Osteoblast (primary cell): ENCODE measurements at regions not wholly inside any gene's neighbourhood (a gene's known extent, or its start where the extent isn't known, plus 50 kb on each side); places are given as distances from the start of the nearest gene placed in this dataset.
A peak's percentile ranks its signal among the peaks of the same experiment; 100 is the strongest.

Experiments used
- DNase-seq: peaks from one replicate; pipeline ENCODE4 v3.0.0; 2011; ENCODE audit warnings: low spot score, mixed read lengths; ENCODE audit not compliant: insufficient read length; ENCODE audit errors: missing footprints
- H2AFZ ChIP-seq: 2 replicates; pipeline ENCODE4 v1.6.0; 2011; ENCODE audit warnings: mild to moderate bottlenecking, low read length
- H3K27ac ChIP-seq: 2 replicates; pipeline ENCODE4 v1.5.1; 2011; ENCODE audit warnings: mild to moderate bottlenecking, low read depth, low read length, moderate library complexity
- H3K27me3 ChIP-seq: 2 replicates; pipeline ENCODE4 v1.6.0; 2012; ENCODE audit warnings: mild to moderate bottlenecking, control low read depth, inconsistent platforms, low read length, moderate library complexity; ENCODE audit not compliant: insufficient read depth
- H3K36me3 ChIP-seq: 2 replicates; pipeline ENCODE4 v1.5.1; 2011; ENCODE audit warnings: mild to moderate bottlenecking, low read length, control low read depth, moderate library complexity; ENCODE audit not compliant: insufficient read depth
- H3K4me1 ChIP-seq: 2 replicates; pipeline ENCODE4 v1.5.1; 2011; ENCODE audit warnings: mild to moderate bottlenecking, low read length, control low read depth, moderate library complexity; ENCODE audit not compliant: insufficient read depth
- H3K4me2 ChIP-seq: 2 replicates; pipeline ENCODE4 v1.6.0; 2011; ENCODE audit warnings: mild to moderate bottlenecking, low read length; ENCODE audit not compliant: insufficient read depth
- H3K4me3 ChIP-seq: fragments of 200-600 bp; sonication (generic); 3 replicates; pipeline ENCODE4 v1.5.1; 2012; ENCODE audit warnings: mild to moderate bottlenecking, low read length, inconsistent platforms; ENCODE audit not compliant: insufficient read depth
- H3K79me2 ChIP-seq: 2 replicates; pipeline ENCODE4 v1.6.0; 2012; ENCODE audit warnings: mild to moderate bottlenecking, low read length, control low read depth, inconsistent platforms; ENCODE audit not compliant: insufficient read depth
- H3K9me3 ChIP-seq: 2 replicates; pipeline ENCODE4 v1.5.1; 2011; ENCODE audit warnings: low read depth, low read length, control low read depth
- H4K20me1 ChIP-seq: 2 replicates; pipeline ENCODE4 v1.6.0; 2012; ENCODE audit warnings: mild to moderate bottlenecking, low read length, control low read depth; ENCODE audit not compliant: insufficient read depth
- CTCF ChIP-seq: IDR thresholded peaks from 2 replicates; pipeline ENCODE4 v1.5.1; 2011; ENCODE audit warnings: mild to moderate bottlenecking, low read depth, low read length, moderate library complexity; ENCODE audit errors: extremely low read depth

GRCh38 chr1:221227872-221228337 lies 348.7 kb downstream of the HLX start:
- H2AFZ ChIP-seq = no peak overlapping the region
- peaks cover 3% of the 10 kb centered on the region for H3K9me3 ChIP-seq
- no peak overlapping the region for H3K27ac ChIP-seq
- no peak for TF ChIP-seq CTCF
- H3K27me3 ChIP-seq = no peaks in the 10 kb centered on the region
- H3K4me3 ChIP-seq = no peak overlapping the region
- DNase-seq = no peak
- H4K20me1 ChIP-seq = no peaks in the 10 kb centered on the region
- H3K36me3 ChIP-seq = no peaks in the 10 kb centered on the region
- no peaks in the 10 kb centered on the region for H3K79me2 ChIP-seq
- H3K4me1 ChIP-seq = no peaks in the 10 kb centered on the region
- no peak overlapping the region for H3K4me2 ChIP-seq

- DNase-seq = peak; percentile 17
- H3K27ac ChIP-seq = no peak overlapping the region
- no peak overlapping the region for H2AFZ ChIP-seq
- no peaks in the 10 kb centered on the region for H3K79me2 ChIP-seq
- TF ChIP-seq CTCF = no peak
- H3K4me3 ChIP-seq = no peak overlapping the region
- H3K4me1 ChIP-seq = no peaks in the 10 kb centered on the region
- H4K20me1 ChIP-seq = no peaks in the 10 kb centered on the region
- no peaks in the 10 kb centered on the region for H3K36me3 ChIP-seq
- H3K4me2 ChIP-seq = no peak overlapping the region
- H3K27me3 ChIP-seq = no peaks in the 10 kb centered on the region
- H3K9me3 ChIP-seq = peaks cover 3% of the 10 kb centered on the region
Observed at GRCh38 chr1:221228594-221228993, 349.4 kb downstream of the HLX start.

- H3K4me1 ChIP-seq = no peaks in the 10 kb centered on the region
- H3K9me3 ChIP-seq = no peaks in the 10 kb centered on the region
- no peak overlapping the region for H3K27ac ChIP-seq
- TF ChIP-seq CTCF = no peak
- H3K36me3 ChIP-seq = no peaks in the 10 kb centered on the region
- H3K79me2 ChIP-seq = no peaks in the 10 kb centered on the region
- no peak overlapping the region for H3K4me3 ChIP-seq
- DNase-seq = peak; percentile 18
- H3K27me3 ChIP-seq = no peaks in the 10 kb centered on the region
- H4K20me1 ChIP-seq = no peaks in the 10 kb centered on the region
- no peak overlapping the region for H3K4me2 ChIP-seq
- no peak overlapping the region for H2AFZ ChIP-seq
Observed at GRCh38 chr1:221230605-221231004, 351.4 kb downstream of the HLX start.

GRCh38 chr1:221234791-221235190 lies 355.5 kb downstream of the HLX start:
- Histone ChIP-seq H4K20me1 (no peaks in the 10 kb centered on the region), H3K27me3 (no peaks in the 10 kb centered on the region), H3K79me2 (no peaks in the 10 kb centered on the region), H3K4me1 (no peaks in the 10 kb centered on the region), H2AFZ (no peak overlapping the region), H3K4me2 (no peak overlapping the region), H3K27ac (no peak overlapping the region), H3K9me3 (no peaks in the 10 kb centered on the region), H3K36me3 (no peaks in the 10 kb centered on the region), H3K4me3 (no peak overlapping the region)
- DNase-seq = peak; percentile 13
- no peak for TF ChIP-seq CTCF
